Muscle of leg (tissue), 3 donors: ENCODE measurements at regions not wholly inside any gene's neighbourhood (a gene's known extent, or its start where the extent isn't known, plus 50 kb on each side); places are given as distances from the start of the nearest gene placed in this dataset.

Source experiments
- DNase-seq: peaks from one replicate; pipeline ENCODE4 v3.0.0; 2013
- H3K27ac ChIP-seq: one replicate; pipeline ENCODE4 v1.5.1; 2013; ENCODE audit warnings: mild to moderate bottlenecking, low read length, control low read depth
- H3K27me3 ChIP-seq: one replicate; pipeline ENCODE4 v1.6.1; 2013; ENCODE audit warnings: low read length; ENCODE audit not compliant: control insufficient read depth, insufficient read depth
- H3K36me3 ChIP-seq: one replicate; pipeline ENCODE4 v1.6.1; 2013; ENCODE audit warnings: low read length; ENCODE audit not compliant: control insufficient read depth, insufficient read depth
- H3K4me1 ChIP-seq: one replicate; pipeline ENCODE4 v1.6.1; 2013; ENCODE audit warnings: low read length; ENCODE audit not compliant: control insufficient read depth, insufficient read depth
- H3K4me3 ChIP-seq: one replicate; pipeline ENCODE4 v1.5.1; 2013; ENCODE audit warnings: low read length, control low read depth
- H3K9me3 ChIP-seq: replicated peaks from 2 replicates; pipeline ENCODE4 v1.6.1; 2013; ENCODE audit warnings: low read depth, low read length; ENCODE audit not compliant: control insufficient read depth
- WGBS: methylation state at CpG from one replicate; pipeline ENCODE4 v1.1.5; 2013; ENCODE audit warnings: missing lambda C conversion rate; ENCODE audit not compliant: insufficient coverage; 5-methylcytosine and 5-hydroxymethylcytosine counted together

GRCh38 chr20:62527781-62528180 is 52.0 kb upstream of the GATA5 start:
- Histone ChIP-seq H3K9me3 (no peaks in the 10 kb centered on the region), H3K4me3 (no peak overlapping the region), H3K27me3 (peaks cover 32% of the 10 kb centered on the region), H3K27ac (no peak overlapping the region), H3K36me3 (no peaks in the 10 kb centered on the region), H3K4me1 (peaks cover 64% of the 10 kb centered on the region)
- WGBS: 95% methylated on average over 17 of the region's 20 CpGs
- no peak for DNase-seq

GRCh38 chr20:62528983-62529891 is 53.4 kb upstream of the GATA5 start:
- Histone ChIP-seq H3K4me3 (no peak overlapping the region), H3K36me3 (no peaks in the 10 kb centered on the region), H3K27ac (peak overlapping the region; percentile 18), H3K27me3 (peaks cover 20% of the 10 kb centered on the region), H3K4me1 (peaks cover 56% of the 10 kb centered on the region), H3K9me3 (no peaks in the 10 kb centered on the region)
- DNase-seq: no peak
- 62% methylated on average over 23 of the region's 25 CpGs for WGBS

GRCh38 chr20:62529896-62530642 is 54.3 kb upstream of the GATA5 start:
- peak overlapping the region; percentile 21 for H3K27ac ChIP-seq
- peaks cover 56% of the 10 kb centered on the region for H3K4me1 ChIP-seq
- no peak overlapping the region for H3K4me3 ChIP-seq
- DNase-seq: peak; percentile 56
- H3K27me3 ChIP-seq: peaks cover 15% of the 10 kb centered on the region
- WGBS: 30% methylated on average over 21 of the region's 25 CpGs
- no peaks in the 10 kb centered on the region for H3K9me3 ChIP-seq
- no peaks in the 10 kb centered on the region for H3K36me3 ChIP-seq

GRCh38 chr20:62530643-62531032 is 54.8 kb upstream of the GATA5 start:
- DNase-seq: no peak
- 86% methylated on average over 9 of the region's 16 CpGs for WGBS
- H3K27me3 ChIP-seq: peaks cover 10% of the 10 kb centered on the region

GRCh38 chr20:62531046-62531838 is 55.4 kb upstream of the GATA5 start:
- no peak overlapping the region for H3K27ac ChIP-seq
- peaks cover 67% of the 10 kb centered on the region for H3K4me1 ChIP-seq
- WGBS: 86% methylated on average over 21 of the region's 23 CpGs
- no peak overlapping the region for H3K4me3 ChIP-seq
- no peaks in the 10 kb centered on the region for H3K9me3 ChIP-seq
- peaks cover 7% of the 10 kb centered on the region for H3K27me3 ChIP-seq
- no peak for DNase-seq
- H3K36me3 ChIP-seq: no peaks in the 10 kb centered on the region

More at GRCh38 chr20:62530643-62531032, 54.8 kb upstream of the GATA5 start:
- H3K27ac ChIP-seq: peak overlapping the region; percentile 21
- no peak overlapping the region for H3K4me3 ChIP-seq
- no peaks in the 10 kb centered on the region for H3K36me3 ChIP-seq
- H3K4me1 ChIP-seq: peaks cover 62% of the 10 kb centered on the region
- no peaks in the 10 kb centered on the region for H3K9me3 ChIP-seq

GRCh38 chr20:62532921-62533320 is 57.1 kb upstream of the GATA5 start:
- Histone ChIP-seq H3K27me3 (peaks cover 3% of the 10 kb centered on the region), H3K27ac (no peak overlapping the region), H3K9me3 (no peaks in the 10 kb centered on the region), H3K4me3 (no peak overlapping the region), H3K4me1 (peaks cover 76% of the 10 kb centered on the region), H3K36me3 (no peaks in the 10 kb centered on the region)
- WGBS: 87% methylated on average over 12 of the region's 12 CpGs
- DNase-seq: no peak

- H3K4me3 ChIP-seq: no peak overlapping the region
- WGBS: 57% methylated on average over 12 of the region's 19 CpGs
- DNase-seq: no peak
- H3K4me1 ChIP-seq: peaks cover 82% of the 10 kb centered on the region
- H3K27ac ChIP-seq: peak overlapping the region; percentile 62
- H3K36me3 ChIP-seq: no peaks in the 10 kb centered on the region
- H3K27me3 ChIP-seq: peaks cover 6% of the 10 kb centered on the region
- no peaks in the 10 kb centered on the region for H3K9me3 ChIP-seq
Measured at GRCh38 chr20:62533591-62534495, 58.0 kb upstream of the GATA5 start.

- Histone ChIP-seq H3K4me3 (no peak overlapping the region), H3K27ac (peak overlapping the region; percentile 91), H3K9me3 (no peaks in the 10 kb centered on the region), H3K27me3 (peaks cover 6% of the 10 kb centered on the region), H3K4me1 (peaks cover 82% of the 10 kb centered on the region), H3K36me3 (no peaks in the 10 kb centered on the region)
- DNase-seq: no peak
- 75% methylated on average over 26 of the region's 29 CpGs for WGBS
Measured at GRCh38 chr20:62534526-62535221, 58.9 kb upstream of the GATA5 start.
